NCI-H1092 (cell line): ENCODE measurements at regions not wholly inside any gene's neighbourhood (a gene's known extent, or its start where the extent isn't known, plus 50 kb on each side); places are given as distances from the start of the nearest gene placed in this dataset.
A peak's percentile ranks its signal among the peaks of the same experiment; 100 is the strongest.

Source experiments
- DNase-seq: peaks from one replicate; lab custom pipeline; 2025; lab: John Stamatoyannopoulos, UW

DNA sequence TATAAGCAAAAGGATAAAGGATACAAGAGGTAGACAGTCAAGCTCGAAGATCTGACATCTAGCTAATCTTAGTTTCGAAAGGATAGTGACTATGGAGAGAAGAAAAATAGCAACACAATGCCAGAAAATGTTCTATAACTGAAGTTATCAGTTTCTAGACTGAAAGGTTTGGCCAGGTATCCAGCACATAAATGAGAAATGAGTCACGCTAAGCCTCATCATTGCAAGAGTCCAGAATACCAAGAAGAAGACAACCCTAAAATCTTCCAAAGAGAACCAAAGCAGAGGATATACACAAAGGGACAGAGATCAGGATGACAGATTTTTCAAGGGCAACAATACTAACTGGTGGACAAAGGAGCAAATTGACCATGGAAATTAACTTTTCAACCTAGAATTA, 237.0 kb downstream of the POSTN start:
- no peak for DNase-seq

DNA sequence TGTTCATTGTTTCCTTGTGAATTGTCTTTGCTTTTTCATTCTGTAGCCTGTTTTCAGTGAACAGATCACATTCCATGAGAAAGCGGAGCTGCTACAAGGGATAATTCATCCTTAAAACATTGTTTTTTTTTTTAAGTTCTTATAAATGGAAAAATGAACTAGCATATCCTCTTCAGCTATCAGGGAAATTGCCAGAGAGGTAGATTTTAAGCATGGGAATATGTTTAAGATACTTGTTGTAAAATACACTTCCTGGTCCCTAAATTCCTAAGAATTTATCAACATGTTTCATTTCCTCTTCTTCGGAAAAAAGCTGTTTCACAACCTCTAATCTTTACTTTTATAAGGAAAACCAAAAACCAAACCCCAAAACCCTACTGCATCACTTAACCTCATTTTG, 238.0 kb downstream of the POSTN start:
- no peak for DNase-seq

DNA sequence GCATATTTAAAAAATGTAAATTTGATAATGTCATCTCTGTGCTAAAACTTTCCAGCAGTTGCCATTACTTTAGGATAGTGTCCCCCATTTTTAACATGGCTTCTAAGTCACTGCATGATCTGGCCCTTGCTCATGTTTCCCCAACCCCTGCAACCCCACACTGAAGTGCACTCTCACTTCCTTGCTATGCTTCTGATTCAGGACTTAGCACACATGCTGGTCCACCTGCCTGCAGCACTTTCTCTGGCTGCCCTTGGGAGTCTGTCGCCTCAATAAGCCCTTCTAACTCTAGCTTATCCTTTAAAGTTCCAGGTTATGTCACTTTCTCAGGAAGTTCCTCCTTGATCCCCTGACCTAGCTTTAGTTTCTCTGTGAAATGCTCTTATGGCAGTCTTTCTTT, 241.0 kb downstream of the POSTN start:
- DNase-seq = no peak

DNA sequence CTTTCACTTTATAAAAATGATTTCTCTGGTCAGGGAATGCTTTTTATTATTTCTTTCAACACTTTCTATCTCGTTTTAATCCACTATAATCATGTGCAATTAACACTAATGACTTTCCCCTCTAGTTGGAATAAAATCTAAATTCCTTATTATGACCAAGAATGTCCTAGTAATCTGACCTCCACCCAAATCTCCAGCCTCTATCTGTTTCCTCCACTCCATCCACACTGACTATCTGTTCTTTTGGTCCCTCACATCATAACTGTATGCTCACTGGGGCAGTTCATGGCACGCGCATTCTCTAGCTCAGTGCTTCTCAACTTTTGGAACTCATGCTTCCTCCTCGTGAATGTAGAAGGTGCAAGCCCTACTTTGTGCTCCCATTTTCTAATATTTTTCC, 244.7 kb downstream of the POSTN start:
- no peak for DNase-seq

DNA sequence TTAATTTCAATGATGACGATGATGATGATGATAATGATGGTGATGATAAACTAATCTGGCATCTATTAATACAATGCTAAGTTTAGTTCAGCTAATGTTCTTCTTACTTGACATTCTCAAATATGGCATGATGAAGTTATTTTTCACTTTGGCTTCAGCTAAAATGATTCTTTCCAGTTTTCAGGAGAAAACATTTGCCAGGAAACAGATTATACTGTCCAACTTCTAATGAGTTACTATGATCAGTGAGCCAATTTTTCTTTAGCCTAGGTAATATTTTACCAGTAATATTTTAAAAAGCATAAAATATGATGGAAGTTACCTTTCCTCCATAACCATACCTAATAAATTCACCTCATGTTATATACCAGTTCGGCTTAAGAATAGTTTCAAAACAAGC, 245.7 kb upstream of the CSNK1A1L start:
- DNase-seq = no peak

DNA sequence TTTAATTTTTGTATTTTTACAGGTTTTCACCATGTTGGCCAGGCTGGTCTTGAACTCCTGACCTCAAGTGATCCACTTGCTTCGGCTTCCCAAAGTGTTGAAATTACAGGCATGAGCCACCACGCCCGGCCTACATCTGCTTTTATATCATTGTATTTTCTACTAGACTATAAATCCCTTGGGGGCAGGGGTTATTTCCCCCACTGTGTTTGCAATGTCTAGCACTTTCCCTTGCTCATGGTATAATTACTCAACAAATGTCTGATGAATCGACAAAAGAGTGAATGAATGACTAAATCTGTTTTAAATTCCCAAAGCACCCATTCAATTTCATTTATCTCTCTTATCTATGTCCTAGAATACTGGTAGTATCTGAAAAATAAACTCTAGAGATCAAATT, 244.5 kb upstream of the CSNK1A1L start:
- DNase-seq = no peak

DNA sequence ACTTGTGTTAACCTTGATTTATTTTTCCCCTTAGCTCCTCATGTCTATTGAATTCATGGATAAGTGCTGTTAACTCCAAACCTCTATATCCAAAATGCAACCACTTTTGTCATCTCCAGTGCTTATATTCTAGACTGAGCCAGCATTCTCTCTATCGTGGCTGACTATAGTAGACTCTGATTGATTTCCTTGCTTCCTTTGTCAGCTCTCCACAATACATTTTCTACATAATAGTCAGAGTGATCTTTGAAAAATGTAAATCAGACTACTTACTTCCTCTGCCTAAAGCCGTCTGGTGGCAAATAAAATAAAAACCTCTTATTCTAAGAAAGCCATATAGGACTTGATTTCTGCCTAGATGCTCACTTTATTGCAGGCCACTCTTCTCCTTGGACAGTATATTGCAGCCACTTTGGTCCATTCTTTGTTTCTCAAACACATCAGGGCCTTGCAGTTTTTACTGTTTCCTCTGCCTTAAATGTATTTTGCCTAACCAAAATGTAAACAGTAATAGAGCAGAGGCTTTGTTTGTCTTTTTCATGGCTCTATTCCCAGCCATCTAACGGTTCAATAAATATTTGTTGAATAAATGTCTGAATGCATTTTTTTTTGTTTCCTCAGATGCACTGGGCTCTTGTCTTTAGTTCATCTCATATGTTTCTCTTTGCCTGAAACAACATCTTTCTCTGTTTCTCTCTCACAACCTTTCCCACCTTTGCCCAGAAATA, 243.6 kb upstream of the CSNK1A1L start:
- peak; percentile 29 for DNase-seq

DNA sequence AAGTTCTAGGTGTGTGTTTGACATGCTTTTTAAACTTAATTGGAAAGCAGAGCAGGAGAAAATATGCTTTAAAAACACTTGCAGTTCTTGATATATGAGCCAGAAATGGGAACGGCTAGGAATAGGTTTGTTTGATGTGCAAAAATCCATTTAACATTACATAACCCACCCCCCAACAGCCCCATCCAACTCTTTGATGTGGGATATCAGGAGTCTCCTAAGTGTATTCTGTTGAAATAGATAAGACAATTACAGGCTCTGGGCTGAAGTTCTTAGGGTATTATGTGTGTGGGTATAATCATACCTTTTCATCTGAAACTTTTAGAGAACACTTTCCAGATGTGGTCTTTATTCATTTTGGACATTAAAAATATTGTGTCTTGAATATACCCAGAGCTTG, 240.4 kb upstream of the CSNK1A1L start:
- DNase-seq = no peak

DNA sequence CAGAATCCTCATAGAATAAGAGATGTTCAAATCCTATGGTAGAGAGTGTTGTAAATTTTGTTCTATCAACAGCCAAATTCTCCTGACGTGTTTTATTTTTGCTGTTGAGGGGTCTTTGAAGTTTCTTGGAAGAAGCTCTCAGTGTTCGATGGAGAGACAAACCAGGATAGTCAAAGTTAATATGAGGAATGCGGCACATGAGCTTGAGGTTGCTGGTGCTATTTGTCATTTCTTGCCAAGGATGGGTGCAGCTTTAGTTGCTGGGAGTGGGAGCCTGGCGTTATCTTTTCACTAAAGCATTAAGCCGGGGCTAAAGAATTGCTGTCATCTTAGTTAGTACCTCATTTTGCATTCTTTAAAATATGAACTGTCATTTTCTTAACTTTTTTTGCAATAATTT, 239.9 kb upstream of the CSNK1A1L start:
- no peak for DNase-seq

DNA sequence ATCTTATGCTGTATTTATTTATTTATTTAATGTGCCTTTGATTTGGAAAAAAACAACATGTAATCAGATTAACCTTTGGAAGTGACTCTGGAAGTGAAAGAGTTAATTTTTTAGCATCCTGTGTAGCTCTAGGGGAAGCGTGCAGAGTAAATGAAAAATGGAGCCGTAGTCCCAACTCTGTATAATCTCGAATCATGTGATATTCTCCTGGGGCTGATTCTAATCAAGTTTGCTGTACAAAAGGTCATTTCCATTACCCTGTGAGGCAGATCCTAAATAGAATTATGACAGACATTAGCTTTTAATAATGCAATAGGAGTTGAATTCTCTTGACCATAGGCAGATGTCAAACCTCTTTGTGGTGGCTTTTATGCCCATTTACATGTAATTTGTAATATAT, 238.6 kb upstream of the CSNK1A1L start:
- DNase-seq = no peak

DNA sequence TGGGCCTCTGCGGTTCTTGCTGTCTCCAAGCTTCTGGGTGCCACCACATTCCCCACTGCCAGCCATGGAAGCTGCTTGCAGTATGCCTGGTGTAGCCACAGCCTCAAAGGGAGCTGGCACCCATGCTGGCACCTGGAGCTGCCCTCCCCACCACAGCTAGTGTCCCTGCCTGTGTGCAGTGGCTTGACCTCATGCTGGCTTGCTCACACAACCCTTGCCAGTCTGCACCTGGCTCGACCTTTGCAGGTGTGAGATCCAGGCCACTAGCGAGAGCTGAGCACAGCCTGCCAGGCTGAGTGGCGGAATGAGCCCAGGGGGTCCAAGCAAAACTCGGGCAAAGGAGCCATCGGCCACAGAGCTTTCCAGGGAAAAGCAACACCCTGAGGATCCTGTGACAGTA, 236.7 kb upstream of the CSNK1A1L start:
- DNase-seq = no peak

DNA sequence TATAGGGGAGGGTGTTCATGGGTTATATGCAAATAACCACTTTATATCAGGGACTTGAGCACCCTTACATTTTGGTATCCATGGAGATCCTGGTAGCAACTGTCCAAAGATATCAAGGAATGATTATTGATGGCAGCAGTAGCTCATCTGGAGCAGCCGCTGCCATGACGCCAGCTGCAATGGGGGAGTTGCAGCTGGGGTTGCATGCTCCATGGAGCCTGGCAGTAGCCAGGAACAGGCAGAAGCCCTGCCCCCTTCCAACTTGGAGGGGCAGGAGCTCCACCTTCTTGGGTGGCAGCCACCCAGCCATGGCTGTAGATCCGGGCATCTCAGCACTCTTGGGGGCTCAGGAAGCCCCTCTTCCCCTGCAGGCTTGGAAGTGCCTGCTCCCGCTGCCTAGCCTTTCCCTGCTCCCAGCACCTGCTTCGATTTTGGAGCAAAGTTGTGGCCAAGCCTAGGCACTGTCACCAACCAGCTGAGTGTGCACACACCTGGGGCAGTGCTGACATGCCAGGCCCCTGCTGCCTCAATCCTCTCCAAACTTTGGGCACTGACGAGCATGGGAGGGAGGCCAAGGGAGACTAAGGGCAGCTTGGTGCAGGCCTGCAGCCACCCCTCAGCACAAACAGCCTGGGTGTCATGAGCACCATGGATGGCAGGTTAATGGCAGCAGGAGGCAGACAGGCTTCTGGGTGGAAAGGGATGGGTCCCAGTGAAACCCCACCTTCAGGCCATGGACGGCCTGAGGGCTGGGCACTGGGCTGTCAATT, 235.6 kb upstream of the CSNK1A1L start:
- no peak for DNase-seq

DNA sequence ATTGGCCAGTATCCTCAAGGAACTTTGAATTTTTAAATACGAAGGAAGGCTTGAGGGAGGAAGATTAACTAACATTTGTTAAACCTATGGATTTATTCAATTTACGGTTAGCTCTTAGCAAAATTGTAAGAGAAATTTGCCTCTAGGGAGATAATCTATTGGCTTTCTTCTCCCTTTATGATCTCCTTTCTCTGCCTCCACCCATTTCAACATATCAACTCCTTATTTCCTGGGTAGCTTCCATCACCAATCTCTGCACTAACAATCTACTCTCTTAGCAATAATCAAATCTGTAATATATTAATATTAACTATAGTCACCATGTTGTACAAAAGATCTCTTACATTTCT, 233.9 kb upstream of the CSNK1A1L start:
- no peak for DNase-seq

DNA sequence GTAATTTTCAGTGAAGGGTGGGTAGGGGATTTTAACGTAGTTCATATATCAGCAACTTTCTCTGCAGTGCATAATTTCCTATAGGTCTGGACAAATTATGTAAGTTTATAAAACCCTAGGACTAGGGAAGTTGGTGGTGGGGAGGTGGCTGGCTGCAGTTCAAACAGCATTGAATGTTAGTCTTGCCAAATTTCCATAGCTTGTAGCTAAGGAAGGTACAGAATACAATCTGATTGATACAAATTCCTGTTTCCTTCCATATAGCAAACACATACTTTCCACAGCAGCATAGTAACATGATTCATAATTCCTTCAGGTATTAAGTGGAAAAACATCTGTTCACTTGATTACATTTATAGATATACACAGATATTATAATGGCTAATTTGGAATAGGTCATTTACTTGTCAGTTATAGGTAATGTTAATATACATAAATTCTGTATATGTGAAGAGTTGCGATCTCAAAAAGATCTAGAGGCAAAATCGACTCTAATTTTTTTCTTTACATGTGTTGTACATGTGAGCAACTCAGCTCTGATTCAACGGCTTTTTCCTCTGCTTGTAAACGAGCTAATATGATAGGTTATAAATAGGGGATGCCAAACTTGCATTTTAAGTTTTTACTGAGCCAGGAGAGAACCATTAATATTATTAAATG, 233.4 kb upstream of the CSNK1A1L start:
- no peak for DNase-seq

DNA sequence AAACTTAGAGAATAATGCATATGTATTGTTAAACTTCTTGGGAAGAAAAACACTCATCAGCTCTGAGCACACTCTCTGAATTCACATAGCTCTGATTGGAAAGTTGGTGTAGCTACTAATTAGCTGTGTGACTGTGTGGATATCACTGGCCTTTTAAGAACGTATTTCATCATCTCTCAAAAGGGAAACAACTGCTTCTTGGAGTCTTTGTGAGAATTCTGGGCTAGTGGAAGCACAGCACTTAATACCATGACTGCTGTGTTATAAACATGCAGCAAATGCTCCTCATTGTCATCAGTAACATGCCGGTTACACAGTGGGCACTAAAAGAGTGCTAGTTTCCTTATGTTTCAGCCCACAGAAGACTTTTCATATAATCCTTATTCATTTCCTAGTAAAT, 220.9 kb upstream of the CSNK1A1L start:
- no peak for DNase-seq

DNA sequence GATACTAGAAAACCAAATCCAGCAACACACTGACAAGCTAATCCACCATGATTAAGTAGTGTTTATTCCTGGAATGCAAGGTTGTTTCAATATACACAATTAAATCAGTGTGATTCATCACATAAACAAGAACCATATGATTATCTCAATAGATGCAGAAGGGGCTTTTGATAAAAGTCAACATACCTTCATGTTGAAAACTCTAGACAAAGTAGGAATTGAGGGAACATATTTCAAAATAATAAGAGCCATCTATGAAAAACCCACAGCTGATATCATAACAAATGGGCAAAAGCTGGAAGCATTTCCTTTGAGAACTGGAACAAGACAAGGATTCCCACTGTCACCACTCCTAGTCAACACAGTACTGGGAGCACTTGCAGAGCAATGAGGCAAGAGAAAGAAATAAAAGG, 213.6 kb upstream of the CSNK1A1L start:
- DNase-seq = no peak

DNA sequence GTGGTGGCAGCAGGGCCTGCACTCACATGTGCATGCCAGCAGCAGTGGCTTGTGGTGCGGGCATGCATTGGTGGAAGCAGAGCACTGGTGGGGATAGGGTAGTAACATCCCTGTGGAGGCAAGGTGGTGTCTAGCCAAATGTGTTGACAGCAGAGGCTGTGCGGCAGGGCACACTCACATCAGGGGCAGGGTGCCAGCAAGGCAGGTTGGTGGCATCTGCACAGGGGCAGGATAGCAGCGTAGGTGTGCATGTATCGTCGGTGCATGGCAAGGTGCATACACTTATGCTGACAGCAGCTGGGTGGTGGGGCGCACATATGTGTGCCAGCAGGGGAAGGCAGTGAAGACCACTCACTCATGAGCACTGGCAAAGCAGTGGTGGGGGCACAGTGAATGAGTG, 211.5 kb upstream of the CSNK1A1L start:
- DNase-seq = no peak

DNA sequence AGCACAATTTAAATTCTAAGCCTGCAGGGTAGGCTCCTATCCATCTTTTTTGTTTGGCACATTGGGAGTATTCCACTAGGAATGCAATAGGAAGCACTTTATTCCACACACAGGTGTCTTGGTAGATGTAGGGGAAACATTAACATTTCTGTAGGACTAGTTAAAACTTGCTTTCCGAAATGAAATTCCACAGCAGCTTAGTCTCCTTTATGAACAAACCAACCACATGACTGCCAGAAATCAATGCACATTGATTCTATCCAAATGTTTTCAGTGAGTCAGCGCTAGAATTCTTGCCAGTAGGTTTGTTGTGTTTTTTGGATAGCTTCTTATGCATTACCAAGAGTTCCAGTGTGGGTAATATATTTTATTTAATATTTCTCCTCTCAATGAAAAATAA, 207.9 kb upstream of the CSNK1A1L start:
- no peak for DNase-seq

DNA sequence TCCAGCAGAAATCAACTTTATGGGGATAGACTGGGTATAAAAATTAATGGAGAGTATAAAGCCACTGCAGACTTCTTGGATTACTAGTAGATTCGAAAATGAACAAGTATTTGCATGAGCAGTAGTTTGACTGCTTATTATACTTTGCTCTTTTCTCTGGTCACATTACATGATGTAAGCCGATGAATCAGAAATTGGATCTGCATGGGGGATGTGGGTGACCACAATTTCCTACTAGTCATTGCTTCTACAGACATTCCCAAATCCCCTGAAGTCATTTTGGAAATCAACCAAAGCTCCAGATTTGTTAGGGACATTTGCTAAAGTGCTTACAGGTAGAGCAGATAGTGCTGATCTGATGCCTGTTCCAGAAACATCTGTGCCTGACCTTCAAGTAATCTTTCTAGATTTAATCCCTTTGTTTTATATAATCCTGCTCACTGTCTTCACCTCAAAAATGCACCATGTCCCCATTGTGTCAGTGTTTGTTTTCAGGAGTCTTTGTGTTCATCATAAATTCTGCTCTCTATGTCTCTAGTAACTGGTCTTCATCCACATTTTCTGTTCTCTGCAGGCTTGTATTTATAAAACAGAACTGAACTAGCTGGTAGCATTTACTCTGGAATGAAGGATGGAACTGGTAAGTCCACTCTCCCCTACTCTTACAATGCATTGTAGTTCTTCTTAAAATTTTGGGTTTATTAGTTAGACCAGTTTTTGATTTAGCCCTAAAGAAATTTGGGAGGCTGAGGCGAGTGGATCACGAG, 201.5 kb upstream of the CSNK1A1L start:
- no peak for DNase-seq

DNA sequence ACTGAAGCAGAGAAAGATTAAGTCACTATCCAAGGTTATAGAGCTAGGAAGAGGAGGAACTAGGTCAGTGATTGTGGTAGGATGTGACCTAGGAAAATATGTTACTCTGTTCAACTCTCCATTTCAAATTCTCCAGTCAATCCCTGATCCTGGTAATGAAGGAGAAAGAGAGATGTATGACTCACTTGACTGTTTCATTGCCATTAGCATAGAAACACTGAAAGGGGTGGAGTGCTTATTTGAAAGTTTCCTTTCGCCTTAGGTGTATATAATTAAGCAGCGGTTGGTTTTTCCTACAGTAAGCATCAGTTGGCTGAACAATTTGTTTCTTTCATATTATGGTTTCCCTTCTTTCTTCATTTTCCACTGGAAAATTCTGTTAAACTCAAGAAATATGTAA, 198.1 kb upstream of the CSNK1A1L start:
- DNase-seq = no peak

DNA sequence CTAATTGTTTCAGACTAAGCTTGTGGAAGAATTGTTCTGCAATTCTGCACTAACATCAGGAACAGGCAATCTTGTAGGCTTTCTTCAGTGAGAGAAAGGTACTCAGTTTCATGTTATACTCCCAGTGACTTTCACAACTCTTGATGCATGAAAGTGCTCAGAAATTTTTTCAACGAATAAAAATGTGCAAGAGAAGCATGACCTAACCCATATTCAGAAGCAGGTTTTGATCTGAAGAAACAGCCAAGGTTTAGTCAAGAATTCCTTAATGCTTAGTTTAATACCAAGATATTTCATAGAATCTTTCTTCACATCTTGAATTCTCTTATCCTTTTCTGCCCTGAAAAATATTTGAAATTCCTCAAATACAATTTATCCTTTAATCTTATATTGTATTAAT, 197.2 kb upstream of the CSNK1A1L start:
- no peak for DNase-seq

DNA sequence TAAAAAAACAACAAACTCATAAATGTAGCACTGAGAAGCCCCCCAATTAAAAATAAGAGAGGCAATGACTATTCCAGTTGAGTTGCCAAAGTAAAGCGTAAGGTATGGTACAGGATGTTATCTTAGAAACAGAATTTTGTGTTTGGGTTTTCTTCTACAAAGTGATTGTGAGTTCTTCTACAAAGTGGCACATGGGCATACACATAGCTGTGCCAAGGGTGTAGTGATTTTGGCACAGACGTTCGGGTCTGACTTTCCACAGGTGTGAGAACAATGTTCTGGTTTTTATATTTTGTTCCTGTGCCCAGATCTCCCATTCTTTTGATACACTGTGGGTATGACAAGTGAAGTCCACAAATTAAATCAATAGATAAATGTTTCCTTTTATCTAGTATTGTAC, 190.1 kb upstream of the CSNK1A1L start:
- DNase-seq = no peak

DNA sequence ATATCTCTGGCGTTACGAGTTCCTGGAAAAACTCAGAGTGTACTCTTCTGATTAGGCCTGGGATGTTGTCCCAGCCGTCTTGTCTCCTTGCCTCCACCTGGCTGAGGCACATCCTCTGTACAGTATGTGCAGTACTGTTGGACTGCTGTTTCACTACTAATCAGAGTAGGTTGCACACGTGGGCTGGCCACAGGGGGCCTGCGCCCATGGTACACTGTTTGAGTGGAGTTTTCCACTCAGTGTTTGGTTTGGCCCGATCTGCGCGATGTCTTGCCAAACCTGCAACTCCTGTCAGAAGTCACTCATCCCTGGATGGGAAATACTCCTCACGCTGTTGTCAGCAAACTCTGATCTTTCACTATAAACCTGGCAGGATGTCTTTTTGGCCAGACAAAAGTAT, 189.6 kb upstream of the CSNK1A1L start:
- DNase-seq = no peak
